Thyroid gland (tissue), 4 donors: ENCODE measurements at regions not wholly inside any gene's neighbourhood (a gene's known extent, or its start where the extent isn't known, plus 50 kb on each side); places are given as distances from the start of the nearest gene placed in this dataset.

Source experiments
- POLR2A ChIP-seq, 2 donors: fragments of 450-650 bp; IDR thresholded peaks; one replicate each; pipeline ENCODE4 v1.6.1; 2017; ENCODE audit warnings: antibody characterized with exemption in 2 of 2, mild to moderate bottlenecking in 2 of 2, moderate library complexity in 1 of 2
- TF ChIP-seq, protein P1 (sequence below), 6 experiments: fragments of 200-600 bp in 3 of 6; fragments of 450-650 bp in 3 of 6; sonication (generic) in 3 of 6; IDR thresholded peaks; one replicate each; pipeline ENCODE4 v1.5.1; 2016 to 2019; ENCODE audit warnings: antibody characterized with exemption in 6 of 6, mild to moderate bottlenecking in 2 of 6, inconsistent platforms in 1 of 6, moderate library complexity in 1 of 6

DNA sequence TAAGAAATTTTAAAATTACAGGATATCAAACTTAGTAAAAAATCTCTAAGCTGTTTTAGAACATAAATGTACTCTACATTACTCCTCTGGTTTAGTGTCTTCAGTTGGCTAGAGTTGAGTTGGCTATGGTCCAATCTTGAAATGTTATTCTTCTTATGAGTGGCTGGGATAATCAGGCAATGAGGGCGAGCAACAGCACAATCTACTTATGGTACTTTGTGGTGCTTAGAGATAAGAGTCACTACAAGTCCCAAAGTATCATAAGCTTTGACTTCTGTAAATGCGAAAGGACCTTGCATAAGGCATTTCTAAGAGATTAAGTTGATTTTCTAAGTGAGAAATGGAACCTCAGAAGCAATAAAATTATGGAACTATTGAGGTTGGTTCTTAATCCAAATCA lies 361.7 kb downstream of the GPD2 start:
- TF ChIP-seq, protein P1, sequence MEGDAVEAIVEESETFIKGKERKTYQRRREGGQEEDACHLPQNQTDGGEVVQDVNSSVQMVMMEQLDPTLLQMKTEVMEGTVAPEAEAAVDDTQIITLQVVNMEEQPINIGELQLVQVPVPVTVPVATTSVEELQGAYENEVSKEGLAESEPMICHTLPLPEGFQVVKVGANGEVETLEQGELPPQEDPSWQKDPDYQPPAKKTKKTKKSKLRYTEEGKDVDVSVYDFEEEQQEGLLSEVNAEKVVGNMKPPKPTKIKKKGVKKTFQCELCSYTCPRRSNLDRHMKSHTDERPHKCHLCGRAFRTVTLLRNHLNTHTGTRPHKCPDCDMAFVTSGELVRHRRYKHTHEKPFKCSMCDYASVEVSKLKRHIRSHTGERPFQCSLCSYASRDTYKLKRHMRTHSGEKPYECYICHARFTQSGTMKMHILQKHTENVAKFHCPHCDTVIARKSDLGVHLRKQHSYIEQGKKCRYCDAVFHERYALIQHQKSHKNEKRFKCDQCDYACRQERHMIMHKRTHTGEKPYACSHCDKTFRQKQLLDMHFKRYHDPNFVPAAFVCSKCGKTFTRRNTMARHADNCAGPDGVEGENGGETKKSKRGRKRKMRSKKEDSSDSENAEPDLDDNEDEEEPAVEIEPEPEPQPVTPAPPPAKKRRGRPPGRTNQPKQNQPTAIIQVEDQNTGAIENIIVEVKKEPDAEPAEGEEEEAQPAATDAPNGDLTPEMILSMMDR (IDR thresholded peaks at IDR 0.05) = no peak
- no peak for TF ChIP-seq POLR2A (IDR thresholded peaks at IDR 0.05)
